ENCODE measurements at regions not wholly inside any gene's neighbourhood (a gene's known extent, or its start where the extent isn't known, plus 50 kb on each side); places are given as distances from the start of the nearest gene placed in this dataset.

- DNase-seq: no peak
Observed at GRCh38 chr22:47765757-47766156, 1003.3 kb downstream of the TBC1D22A start.

- DNase-seq: no peak
Observed at GRCh38 chr22:47762141-47762540, 999.7 kb downstream of the TBC1D22A start.

DNA sequence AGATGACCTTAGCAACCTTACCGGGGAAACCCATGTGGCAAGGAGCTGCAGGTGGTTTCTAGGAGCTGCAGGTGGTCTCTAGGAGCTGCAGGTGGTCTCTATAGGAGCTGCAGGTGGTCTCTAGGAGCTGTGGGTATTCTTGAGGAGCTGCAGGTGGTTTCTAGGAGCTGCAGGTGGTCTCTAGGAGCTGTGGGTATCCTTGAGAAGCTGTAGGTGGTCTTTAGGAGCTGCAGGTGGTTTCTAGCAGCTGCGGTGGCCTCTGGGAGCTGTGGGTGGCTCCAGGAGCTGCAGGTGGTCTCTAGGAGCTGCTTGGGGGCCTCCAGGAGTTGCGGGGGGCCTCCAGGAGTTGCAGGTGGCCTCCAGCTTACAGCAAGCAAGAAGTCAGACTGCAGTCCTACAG is 997.5 kb downstream of the TBC1D22A start:
- DNase-seq: no peak

DNA sequence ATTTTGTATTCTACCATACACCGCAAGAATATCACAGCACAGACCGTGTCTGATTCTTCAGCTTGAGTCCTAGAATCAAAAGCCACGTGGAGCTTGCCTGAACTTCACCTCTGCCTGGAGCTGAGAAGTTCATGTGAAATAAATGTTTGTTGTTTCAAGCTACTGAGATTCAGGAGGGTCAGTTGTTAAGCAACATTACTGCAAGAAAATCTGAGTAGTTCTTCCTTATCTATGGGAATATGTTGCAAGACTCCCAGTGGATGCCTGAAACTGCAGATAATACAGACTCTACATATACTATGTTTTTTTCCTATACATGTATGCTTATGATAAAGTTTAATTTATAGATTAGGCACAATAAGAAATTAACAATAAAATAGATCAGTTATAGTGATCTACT is 995.3 kb downstream of the TBC1D22A start:
- no peak for DNase-seq

DNA sequence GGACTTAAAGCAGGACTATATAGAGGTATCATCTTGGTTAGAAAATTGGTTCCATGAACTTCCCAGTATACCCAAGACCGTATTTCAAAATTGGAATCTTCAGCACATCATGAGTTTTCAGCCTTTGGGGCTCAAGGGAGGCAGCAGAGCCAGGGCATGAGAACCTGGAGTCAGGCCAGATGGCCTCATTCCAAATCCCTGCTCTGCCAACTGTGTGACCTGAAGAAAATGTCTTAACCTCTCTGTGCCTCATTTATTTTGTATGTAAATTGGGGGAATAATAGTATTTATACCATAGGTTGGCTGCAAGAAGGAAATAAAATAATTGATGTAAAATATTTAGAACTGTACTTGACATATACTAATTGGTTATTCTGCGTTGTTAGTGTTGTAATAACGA is 987.6 kb downstream of the TBC1D22A start:
- DNase-seq: no peak

DNA sequence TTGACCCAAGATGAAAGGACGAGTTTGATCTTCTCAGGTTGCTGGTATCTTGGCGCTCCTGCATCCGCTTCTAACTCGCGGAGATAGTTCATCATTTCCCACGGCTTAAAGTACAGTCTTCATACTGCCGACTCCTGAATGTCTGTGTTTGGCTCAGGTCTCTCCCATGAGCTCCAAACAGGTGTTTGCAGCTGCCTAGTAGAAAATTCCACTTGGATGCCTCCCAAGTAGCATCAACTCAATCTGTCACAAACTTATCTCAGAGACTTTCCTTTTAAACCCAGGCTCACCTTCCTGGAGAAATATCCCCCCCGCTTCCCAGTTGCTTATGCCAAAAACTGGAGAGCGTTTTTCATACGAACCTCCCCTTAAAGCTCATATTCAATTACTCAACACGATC is 986.5 kb downstream of the TBC1D22A start:
- DNase-seq: no peak

DNA sequence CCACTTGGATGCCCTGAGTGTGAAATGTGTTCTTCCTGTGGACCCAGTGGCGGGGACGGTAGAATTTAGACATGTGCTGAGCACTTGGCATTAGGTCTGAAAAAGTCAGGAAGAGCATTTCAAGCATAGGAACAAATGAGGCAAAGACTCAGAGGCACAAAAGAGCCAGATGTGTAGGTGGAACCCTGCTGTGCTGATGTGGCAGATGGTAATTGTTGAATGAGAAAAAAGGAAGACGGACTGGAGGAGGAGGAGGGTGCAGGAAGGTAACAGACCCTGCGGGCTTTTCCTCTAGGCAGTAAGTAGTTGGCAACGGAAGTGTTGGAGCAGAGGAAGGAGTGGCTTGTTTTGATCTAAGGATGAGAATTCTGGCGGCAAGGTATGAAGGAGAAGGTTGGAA is 985.8 kb downstream of the TBC1D22A start:
- no peak for DNase-seq

DNA sequence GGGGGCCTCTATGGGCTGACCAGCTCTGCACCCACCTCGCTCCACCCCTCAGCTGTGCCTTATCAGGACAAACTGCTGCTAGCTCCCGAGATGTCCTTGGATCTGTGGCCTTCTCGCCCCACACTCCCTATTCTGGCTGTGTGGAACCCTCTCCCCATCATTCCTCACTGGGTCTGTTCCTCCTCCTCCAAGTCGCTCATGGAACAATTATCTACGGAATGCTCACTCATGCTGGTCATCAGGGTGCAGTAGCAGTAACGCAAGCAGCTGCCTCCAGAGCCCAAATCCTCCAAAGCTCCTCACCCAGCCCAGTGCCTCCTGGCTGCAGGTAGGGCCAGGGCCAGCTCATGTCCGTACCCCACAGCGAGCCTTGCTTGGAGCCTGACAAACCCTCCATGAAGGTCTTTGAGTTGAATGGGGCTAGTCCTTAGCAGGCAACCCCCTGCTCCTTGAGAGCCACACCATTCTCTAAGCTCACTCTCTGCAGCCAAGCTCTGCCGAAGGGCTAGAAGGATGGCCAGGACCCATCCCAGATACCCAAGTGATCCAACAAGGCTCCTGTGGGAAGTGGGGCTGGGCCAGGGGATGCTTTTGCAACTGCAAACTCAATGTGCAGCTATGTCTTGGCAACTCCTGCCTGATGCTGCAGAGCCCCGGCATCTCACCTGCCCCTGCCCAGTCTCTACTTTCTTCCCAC is 977.8 kb downstream of the TBC1D22A start:
- no peak for DNase-seq

GRCh38 chr22:47739291-47740015 is 977.0 kb downstream of the TBC1D22A start:
- DNase-seq: no peak

GRCh38 chr22:47738472-47739013 is 976.1 kb downstream of the TBC1D22A start:
- no peak for DNase-seq

DNA sequence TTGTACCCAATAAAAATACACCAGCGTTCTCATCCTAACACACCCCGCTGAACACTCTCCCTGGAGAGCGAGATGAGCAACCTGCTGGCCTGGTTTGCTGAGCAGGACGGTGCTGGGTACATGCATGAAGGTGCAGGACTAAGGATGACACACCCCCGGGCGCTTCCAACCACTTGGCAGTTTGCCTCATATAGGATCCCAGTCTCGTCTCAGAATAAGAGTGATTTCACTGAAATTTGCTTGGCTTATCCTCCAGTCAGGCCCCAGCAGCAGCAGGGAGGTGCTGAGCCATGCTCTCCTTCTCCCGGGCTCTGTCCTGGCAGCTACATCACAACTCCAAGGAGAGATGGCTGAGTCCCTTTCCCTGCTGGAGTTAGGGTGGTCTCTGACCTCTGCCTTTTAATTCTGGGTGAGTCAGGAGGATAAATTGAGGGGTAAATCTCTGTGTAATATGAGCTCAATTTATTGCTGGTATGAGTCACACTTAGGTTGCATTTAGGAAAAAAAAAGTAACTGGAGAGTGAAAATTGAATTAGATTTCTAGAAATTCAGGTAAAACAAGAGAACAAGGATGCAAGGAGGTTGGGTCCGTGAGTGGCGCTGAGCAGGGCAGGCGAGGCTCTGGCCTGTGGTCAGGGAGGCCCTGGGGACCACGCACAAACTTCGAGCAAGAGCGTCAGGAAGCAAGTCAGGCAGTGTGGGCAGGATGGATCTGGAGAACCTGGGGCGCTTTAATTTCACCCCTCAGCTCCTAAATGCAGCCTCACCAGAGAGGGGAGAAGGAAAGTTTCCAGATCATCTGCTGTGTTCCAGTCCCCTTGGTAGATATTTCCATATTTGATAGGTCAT is 974.0 kb downstream of the TBC1D22A start:
- no peak for DNase-seq

DNA sequence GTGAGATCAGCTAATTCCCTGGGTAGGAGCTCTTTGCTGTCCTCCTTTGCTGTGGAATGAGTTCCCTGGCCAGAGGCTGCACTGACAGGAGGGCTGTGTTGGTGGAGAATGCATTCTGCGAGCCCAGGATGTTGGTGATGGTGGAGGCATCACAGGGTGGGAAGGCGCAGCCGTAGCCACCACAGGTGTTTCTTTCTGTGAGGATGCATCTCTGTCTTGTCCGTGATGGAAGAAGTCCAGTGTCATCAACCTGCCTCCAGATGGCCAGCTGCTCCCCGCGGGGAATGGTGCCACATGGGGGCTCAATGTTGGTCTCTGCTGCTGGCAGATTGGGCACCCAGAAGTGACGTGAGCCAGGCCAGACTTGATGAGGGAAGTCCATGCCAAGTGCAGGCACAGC is 972.1 kb downstream of the TBC1D22A start:
- no peak for DNase-seq

DNA sequence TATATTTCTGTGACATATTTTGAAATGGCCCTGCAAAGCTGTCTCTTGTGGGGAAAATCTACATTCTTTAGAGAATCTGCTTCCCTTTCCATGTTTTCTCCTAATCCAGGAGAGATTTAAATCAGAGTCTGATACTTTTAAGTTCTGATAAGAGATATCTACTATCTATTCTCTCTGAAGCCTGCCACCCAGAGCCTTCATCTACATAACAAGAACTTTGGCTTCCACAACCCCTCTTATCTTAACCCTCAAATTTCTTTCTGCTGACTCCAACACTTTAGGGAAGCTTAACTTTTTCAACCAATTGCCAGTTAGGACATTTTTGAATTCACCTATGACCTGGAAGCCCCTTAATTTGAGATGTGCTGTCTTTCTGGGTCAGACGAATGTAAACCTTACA is 965.2 kb downstream of the TBC1D22A start:
- no peak for DNase-seq

DNA sequence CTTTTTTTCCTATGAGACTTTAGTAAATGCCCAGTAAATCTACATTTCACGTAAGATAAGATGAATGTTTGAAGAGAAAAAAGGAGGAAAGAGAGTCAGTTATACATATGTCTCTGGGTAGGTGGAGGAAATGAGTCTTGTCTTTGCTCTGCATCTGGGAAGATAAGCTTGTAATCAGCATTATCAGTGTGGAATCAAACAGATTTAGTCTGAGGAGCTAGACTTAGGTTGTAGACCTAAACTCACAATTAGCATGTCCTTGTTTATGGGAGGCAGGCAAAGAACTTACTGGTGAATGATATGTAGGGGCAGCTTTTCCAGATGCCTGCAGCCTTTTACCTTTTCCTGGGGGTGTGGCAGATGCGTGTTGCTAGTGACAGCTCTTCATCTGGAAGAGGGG is 962.3 kb downstream of the TBC1D22A start:
- no peak for DNase-seq

GRCh38 chr22:47724030-47724429 is 961.6 kb downstream of the TBC1D22A start:
- no peak for DNase-seq

GRCh38 chr22:47718337-47718736 is 955.9 kb downstream of the TBC1D22A start:
- DNase-seq: no peak

DNA sequence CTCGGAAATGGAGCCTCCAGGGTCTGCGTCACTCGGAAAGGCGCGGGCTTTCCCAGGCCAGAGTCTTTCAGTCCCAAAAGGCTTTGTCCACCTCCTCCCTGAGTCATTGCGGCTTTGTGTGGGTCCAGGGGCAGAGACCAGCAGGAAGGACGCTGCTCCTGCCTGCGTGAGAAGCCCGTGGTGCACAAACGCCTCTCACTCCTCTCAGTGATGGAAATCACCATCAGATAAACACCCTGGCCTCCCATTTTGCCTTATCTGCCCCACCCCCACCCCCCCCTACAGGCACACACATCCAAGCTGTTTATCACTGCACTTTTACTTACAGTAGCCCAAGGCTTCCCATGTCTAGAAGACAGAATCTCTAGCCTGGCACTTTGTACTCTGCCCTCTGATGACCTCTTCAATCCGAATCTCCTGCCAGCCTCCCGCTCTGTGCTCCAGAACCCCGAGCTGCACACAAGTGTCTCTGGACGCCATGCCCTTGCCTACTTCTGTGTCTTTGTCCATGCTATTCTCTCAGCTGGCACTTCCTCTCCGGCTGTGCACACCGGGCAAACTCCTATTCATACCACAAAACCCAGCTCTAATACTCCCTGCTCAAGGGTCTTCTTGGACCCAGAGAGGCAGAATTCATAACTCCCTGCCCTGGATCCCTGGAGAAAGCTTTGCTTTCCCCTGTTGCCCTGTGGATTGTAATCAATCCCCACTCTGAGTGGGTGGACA is 954.6 kb downstream of the TBC1D22A start:
- DNase-seq: no peak

GRCh38 chr22:47715866-47716578 is 953.6 kb downstream of the TBC1D22A start:
- no peak for DNase-seq

- no peak for DNase-seq
Observed at GRCh38 chr22:47713941-47714340, 951.5 kb downstream of the TBC1D22A start.

DNA sequence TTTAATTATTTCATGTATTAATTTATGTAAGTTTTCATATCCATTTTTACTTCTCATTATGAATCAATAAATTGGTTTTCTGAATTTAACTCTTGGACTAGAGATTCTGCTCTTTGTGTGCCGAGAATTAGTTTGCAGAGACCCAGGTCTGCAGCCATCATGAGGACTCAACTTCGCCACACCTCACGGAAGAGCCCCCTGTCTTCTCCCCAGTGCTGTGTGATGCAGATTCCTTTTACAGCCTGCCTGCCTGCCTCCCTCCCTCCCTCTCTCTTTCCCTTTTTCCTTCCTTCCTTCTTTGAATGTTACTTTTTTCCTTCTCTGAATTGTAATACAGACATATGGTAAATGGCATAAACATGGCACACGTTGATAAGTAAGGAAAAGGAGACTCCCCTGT is 947.7 kb downstream of the TBC1D22A start:
- no peak for DNase-seq

DNA sequence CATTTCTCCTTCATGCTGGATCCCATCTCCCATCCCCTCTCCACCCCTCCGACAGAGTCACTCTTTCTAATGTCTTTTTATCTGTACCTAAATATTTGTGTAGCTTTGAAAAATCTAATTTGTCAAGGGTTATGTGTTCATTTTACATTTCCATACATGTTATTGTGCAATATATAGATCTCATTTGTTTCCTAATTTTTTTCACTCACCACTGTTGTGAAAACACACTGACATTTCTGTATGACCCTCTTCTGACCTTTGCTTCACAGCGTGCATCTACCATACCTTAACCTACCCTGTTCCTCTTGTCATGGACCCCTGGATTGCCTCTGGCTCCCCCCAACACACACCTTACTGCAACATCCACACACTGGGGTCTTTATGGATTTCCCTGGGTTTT is 942.9 kb downstream of the TBC1D22A start:
- no peak for DNase-seq

- DNase-seq: no peak
Observed at GRCh38 chr22:47698906-47699305, 936.5 kb downstream of the TBC1D22A start.

Data from hematopoietic multipotent progenitor cell treated with erythropoietin and hydrocortisone succinate and interleukin-3 and kit ligand, for 6 days (in vitro differentiated cells).